ENCODE measurements at regions not wholly inside any gene's neighbourhood (a gene's known extent, or its start where the extent isn't known, plus 50 kb on each side); places are given as distances from the start of the nearest gene placed in this dataset.
"Not testable (repeated sequence)": the region's sequence is repeated elsewhere in the genome, so short reads cannot be mapped to it uniquely, and the experiment has no call there.

DNA sequence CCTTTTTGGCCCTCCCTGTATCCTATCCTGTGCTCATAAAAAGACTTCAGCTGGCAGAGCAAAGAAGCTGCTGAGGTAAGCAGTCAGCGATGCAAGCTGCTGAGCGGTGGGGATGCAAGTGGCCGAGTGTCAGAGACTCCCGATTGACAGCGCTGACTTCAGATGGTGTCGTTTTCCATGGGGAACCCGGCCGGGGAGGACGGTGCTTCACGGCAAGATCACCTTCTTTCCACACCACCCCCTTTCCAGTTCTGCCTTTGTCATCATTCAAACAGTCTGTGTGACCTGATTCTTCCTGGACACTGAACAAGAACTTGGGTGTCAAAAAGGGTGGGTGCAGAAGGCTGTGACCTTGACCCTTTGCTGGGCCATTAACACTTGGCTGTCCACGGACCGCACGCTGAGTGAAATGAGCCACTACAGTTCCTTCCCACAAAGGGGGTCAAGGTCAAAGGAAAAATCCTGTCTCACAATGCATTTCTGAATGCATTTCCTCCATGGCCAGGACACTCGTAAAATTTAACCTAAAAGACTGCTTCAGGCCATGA, 52.9 kb upstream of the UNC93A start:
- H3K36me3 ChIP-seq (ENCODE audit: insufficient read depth, low read length, poor library complexity, severe bottlenecking): no peaks in the 10 kb centered on the region
- H3K27ac ChIP-seq (ENCODE audit: low read depth, low read length, poor library complexity, severe bottlenecking): no peak overlapping the region
- POLR2A ChIA-PET (ENCODE audit: low non-redundant PET): no interaction called here
- no TSS peak for BruUV-seq (replicated peaks)
- H3K9me3 ChIP-seq (ENCODE audit: low read depth, low read length, poor library complexity, severe bottlenecking): no peaks in the 10 kb centered on the region
- no peak for DNase-seq (ENCODE audit: low spot score)
- H3K4me3 ChIP-seq (ENCODE audit: low read depth, low read length, poor library complexity, severe bottlenecking): no peak overlapping the region
- CTCF ChIA-PET: no interaction called here
- H3K27me3 ChIP-seq (replicated peaks; ENCODE audit: insufficient read depth, low read depth, low read length, poor library complexity): peaks cover 11% of the 10 kb centered on the region
- intact Hi-C loops (cut with micrococcal nuclease; ENCODE audit: unreplicated experiment): no loop called here
- H3K4me1 ChIP-seq (ENCODE audit: insufficient read depth, low read length, poor library complexity, severe bottlenecking): no peaks in the 10 kb centered on the region
- TF ChIP-seq EZH2 (IDR thresholded peaks at IDR 0.05; ENCODE audit: borderline replicate concordance, low read depth, low read length, poor library complexity, severe bottlenecking): no peak
- no peak for TF ChIP-seq CTCF (conservative IDR thresholded peaks at IDR 0.05; ENCODE audit: low read depth, low read length)

DNA sequence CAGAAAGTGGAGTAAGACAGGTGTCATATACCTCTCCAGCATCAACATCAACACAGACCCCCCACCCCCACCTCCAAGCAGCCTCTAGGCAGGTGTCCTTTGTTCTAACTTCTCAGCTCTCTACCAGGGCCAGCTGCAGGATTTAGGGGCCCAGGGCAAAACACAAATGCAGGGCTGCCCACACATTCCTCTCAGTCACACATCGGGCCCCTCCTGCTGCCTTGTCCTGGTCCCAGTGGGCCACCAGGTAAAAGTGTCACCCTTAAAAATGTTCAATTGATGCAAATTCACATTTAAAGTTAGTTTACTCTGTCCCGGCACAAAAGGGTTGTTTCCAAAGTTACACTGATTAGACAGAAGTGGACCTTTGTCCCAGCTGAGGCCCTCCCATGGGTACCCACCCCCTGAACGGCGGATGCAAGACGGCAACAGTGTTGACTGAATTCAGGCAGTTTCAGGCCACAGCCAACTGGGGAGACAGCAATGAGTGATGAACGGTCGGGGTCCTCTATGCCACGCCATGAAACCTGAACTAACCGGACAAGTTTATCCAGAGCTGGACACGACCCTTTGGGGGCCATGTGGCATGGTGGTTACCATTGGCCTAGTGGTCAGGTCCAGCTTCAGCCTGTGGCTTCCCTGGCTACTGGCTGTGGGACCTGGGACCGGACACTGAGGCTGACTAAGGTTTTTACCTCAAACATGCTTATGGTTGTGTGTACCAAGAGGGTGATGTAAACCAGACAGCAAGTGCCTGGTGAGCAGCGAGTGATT, 52.2 kb upstream of the UNC93A start:
- no peaks in the 10 kb centered on the region for H3K9me3 ChIP-seq (ENCODE audit: low read depth, low read length, poor library complexity, severe bottlenecking)
- peaks cover 4% of the 10 kb centered on the region for H3K27me3 ChIP-seq (replicated peaks; ENCODE audit: insufficient read depth, low read depth, low read length, poor library complexity)
- no peaks in the 10 kb centered on the region for H3K36me3 ChIP-seq (ENCODE audit: insufficient read depth, low read length, poor library complexity, severe bottlenecking)
- intact Hi-C loops (cut with micrococcal nuclease; ENCODE audit: unreplicated experiment): no loop called here
- no peak for DNase-seq (ENCODE audit: low spot score)
- no peak overlapping the region for H3K4me3 ChIP-seq (ENCODE audit: low read depth, low read length, poor library complexity, severe bottlenecking)
- no peak for TF ChIP-seq CTCF (conservative IDR thresholded peaks at IDR 0.05; ENCODE audit: low read depth, low read length)
- TF ChIP-seq EZH2 (IDR thresholded peaks at IDR 0.05; ENCODE audit: borderline replicate concordance, low read depth, low read length, poor library complexity, severe bottlenecking): no peak
- H3K4me1 ChIP-seq (ENCODE audit: insufficient read depth, low read length, poor library complexity, severe bottlenecking): no peaks in the 10 kb centered on the region
- H3K27ac ChIP-seq (ENCODE audit: low read depth, low read length, poor library complexity, severe bottlenecking): no peak overlapping the region
- no TSS peak for BruUV-seq (replicated peaks)
- ChIA-PET POLR2A (ENCODE audit: low non-redundant PET) (no interaction called here), CTCF (no interaction called here)

GRCh38 chr6:167239470-167239869, 51.6 kb upstream of the UNC93A start:
- CTCF ChIA-PET; intact Hi-C loops (cut with micrococcal nuclease; ENCODE audit: unreplicated experiment); POLR2A ChIA-PET (ENCODE audit: low non-redundant PET): not testable (repeated sequence)

More at GRCh38 chr6:167239470-167239869, 51.6 kb upstream of the UNC93A start:
- DNase-seq (ENCODE audit: low spot score); BruUV-seq (replicated peaks); H3K36me3 ChIP-seq (ENCODE audit: insufficient read depth, low read length, poor library complexity, severe bottlenecking); H3K27me3 ChIP-seq (replicated peaks; ENCODE audit: insufficient read depth, low read depth, low read length, poor library complexity); H3K4me3 ChIP-seq (ENCODE audit: low read depth, low read length, poor library complexity, severe bottlenecking); H3K4me1 ChIP-seq (ENCODE audit: insufficient read depth, low read length, poor library complexity, severe bottlenecking); H3K9me3 ChIP-seq (ENCODE audit: low read depth, low read length, poor library complexity, severe bottlenecking); H3K27ac ChIP-seq (ENCODE audit: low read depth, low read length, poor library complexity, severe bottlenecking): not testable (repeated sequence)
